ENCODE measurements at regions not wholly inside any gene's neighbourhood (a gene's known extent, or its start where the extent isn't known, plus 50 kb on each side); places are given as distances from the start of the nearest gene placed in this dataset.

DNA sequence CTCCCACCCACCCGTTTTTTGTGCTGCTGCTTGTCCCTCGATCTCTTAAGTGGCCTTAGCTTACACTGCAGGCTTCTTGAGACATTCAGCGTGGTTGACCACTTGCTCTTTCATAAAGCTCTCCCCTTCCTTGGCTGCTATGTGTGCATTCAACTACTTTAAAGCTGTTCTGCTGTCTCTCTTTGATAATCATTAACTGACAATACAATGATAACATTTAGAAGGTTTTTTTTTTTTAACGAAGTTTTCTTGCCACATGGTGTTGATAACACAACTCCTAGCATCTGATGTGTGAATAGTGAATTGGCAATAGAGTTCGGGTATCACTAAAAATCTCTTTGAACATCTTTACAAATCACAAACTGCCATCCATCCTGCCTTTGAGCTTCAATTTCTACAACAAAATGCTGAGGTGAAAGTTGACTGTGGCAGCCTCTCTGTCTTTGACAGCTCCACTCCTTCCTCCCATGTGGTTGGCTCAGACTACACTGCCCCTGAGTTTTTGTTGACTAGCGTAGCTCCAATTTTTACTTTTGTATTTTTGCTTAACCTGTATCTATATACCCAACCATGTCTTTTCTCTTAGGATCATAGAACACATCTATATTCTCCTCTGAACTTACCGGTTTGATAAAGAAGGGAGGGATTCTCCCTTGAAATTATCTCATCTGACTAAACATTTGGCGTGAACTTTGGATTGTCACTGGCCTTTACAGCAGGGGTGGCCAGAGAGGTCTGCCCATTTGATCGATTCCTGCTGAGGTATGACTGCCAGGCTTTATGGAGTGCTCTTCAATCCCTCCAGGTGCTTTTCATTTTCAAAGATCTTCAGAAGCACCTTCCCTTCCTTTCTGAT, 409.4 kb upstream of the CD180 start:
- intact Hi-C loops (cut with DNase I; ENCODE audit: low total_unique reads) = no loop called here
- no peak overlapping the region for H3K4me3 ChIP-seq
- TF ChIP-seq POLR2A (IDR thresholded peaks at IDR 0.05) (no peak), EP300 (IDR thresholded peaks at IDR 0.05) (no peak), POLR2AphosphoS5 (IDR thresholded peaks at IDR 0.05) (no peak)
- TF ChIP-seq, protein P1, sequence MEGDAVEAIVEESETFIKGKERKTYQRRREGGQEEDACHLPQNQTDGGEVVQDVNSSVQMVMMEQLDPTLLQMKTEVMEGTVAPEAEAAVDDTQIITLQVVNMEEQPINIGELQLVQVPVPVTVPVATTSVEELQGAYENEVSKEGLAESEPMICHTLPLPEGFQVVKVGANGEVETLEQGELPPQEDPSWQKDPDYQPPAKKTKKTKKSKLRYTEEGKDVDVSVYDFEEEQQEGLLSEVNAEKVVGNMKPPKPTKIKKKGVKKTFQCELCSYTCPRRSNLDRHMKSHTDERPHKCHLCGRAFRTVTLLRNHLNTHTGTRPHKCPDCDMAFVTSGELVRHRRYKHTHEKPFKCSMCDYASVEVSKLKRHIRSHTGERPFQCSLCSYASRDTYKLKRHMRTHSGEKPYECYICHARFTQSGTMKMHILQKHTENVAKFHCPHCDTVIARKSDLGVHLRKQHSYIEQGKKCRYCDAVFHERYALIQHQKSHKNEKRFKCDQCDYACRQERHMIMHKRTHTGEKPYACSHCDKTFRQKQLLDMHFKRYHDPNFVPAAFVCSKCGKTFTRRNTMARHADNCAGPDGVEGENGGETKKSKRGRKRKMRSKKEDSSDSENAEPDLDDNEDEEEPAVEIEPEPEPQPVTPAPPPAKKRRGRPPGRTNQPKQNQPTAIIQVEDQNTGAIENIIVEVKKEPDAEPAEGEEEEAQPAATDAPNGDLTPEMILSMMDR (IDR thresholded peaks at IDR 0.05) = no peak
- no peaks in the 10 kb centered on the region for H3K4me1 ChIP-seq
- 58 to 71% (median 67%) methylated on average over 9 of the region's 9 CpGs for WGBS, 5 donors
- no peak overlapping the region for H3K27ac ChIP-seq
- H3K36me3 ChIP-seq = no peaks in the 10 kb centered on the region
- H3K27me3 ChIP-seq = no peaks in the 10 kb centered on the region
- peaks cover 0 to 8% (median 0%) of the 10 kb centered on the region in 4 donors for H3K9me3 ChIP-seq
- DNase-seq = no peak

DNA sequence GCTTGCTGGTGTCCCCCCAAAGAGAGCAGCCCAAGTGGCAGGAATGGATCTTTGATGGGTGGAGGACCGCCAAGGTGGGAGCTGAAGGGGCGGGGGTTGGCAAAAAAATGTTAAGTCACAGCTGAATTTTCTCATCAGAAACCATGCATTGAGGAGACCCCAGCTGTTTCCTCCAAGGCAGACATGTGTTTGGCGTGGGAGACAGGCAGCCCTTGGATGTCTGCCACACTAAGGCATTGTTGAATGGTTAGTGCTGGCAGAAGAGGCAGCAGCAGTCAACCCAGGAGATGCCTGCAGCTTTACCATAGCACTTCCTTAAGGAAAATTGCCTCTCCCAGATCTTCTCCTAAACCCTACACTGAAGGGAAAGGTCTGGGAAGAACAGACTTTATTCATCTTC, 394.9 kb upstream of the CD180 start:
- H3K9me3 ChIP-seq = no peaks in the 10 kb centered on the region
- no peaks in the 10 kb centered on the region for H3K36me3 ChIP-seq
- no peak for TF ChIP-seq EP300 (IDR thresholded peaks at IDR 0.05)
- TF ChIP-seq, protein P1 (IDR thresholded peaks at IDR 0.05) = no peak
- TF ChIP-seq POLR2AphosphoS5 (IDR thresholded peaks at IDR 0.05) = no peak
- no peak for TF ChIP-seq POLR2A (IDR thresholded peaks at IDR 0.05)
- no peak for DNase-seq
- intact Hi-C loops (cut with DNase I; ENCODE audit: low total_unique reads) = no loop called here
- no peak overlapping the region for H3K4me3 ChIP-seq
- no peak overlapping the region for H3K27ac ChIP-seq
- no peaks in the 10 kb centered on the region for H3K27me3 ChIP-seq
- no peaks in the 10 kb centered on the region for H3K4me1 ChIP-seq
- whole genome bisulfite sequencing, 5 donors = 63 to 89% (median 79%) methylated on average over 3 of the region's 3 CpGs

DNA sequence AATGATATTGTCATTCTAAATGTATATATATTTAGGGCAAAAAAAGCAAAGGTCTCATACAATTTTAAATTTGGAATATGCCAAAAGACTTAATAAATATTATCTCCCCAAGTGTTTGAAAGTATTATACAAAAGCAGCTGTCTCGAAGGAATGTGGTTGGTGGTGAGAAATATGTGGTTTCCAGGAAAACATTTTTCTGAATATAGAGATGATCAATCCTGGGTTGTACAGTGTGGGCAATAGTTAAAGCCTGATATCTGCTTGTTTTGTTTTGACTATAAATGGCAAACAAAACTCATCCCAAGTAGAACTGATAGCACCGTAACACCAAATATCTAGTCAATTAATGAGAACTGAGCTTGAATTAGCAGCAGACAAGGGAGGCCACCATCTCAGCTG, 391.8 kb upstream of the CD180 start:
- 76 to 89% (median 79%) methylated on average over 2 of the region's 2 CpGs for WGBS, 5 donors
- TF ChIP-seq, protein P1 (IDR thresholded peaks at IDR 0.05) = no peak
- TF ChIP-seq EP300 (IDR thresholded peaks at IDR 0.05) (no peak), POLR2AphosphoS5 (IDR thresholded peaks at IDR 0.05) (no peak), POLR2A (IDR thresholded peaks at IDR 0.05) (no peak)
- H3K27ac ChIP-seq = no peak overlapping the region
- intact Hi-C loops (cut with DNase I; ENCODE audit: low total_unique reads) = no loop called here
- H3K36me3 ChIP-seq = no peaks in the 10 kb centered on the region
- no peaks in the 10 kb centered on the region for H3K4me1 ChIP-seq
- no peak overlapping the region for H3K4me3 ChIP-seq
- no peak for DNase-seq
- no peaks in the 10 kb centered on the region for H3K27me3 ChIP-seq
- H3K9me3 ChIP-seq = no peaks in the 10 kb centered on the region

DNA sequence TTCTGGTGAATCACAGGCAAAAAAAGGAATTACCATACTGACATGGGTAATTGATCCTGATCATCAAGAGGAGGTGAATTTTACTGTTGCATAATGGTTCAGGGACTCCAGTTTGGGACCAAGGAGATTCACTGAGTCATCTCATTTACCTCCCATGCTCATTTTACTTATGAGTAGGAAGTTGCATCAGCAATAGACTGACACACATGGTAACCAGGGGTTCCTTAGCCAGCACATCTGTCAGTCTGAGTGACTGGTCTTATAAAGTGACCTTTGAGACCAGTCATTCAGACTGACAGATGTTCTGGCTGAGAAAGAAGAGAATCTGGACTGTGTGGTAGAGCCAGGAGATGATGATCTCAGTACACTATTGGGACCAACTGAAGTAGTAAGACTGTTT, 384.6 kb upstream of the CD180 start:
- no peak for DNase-seq
- H3K4me1 ChIP-seq = peaks cover 0 to 11% (median 3%) of the 10 kb centered on the region in 4 donors
- no peaks in the 10 kb centered on the region for H3K9me3 ChIP-seq
- no peak overlapping the region for H3K27ac ChIP-seq
- TF ChIP-seq EP300 (IDR thresholded peaks at IDR 0.05) (no peak), POLR2A (IDR thresholded peaks at IDR 0.05) (no peak), POLR2AphosphoS5 (IDR thresholded peaks at IDR 0.05) (no peak)
- TF ChIP-seq, protein P1 (IDR thresholded peaks at IDR 0.05) = no peak
- H3K36me3 ChIP-seq = no peaks in the 10 kb centered on the region
- H3K4me3 ChIP-seq = no peak overlapping the region
- intact Hi-C loops (cut with DNase I; ENCODE audit: low total_unique reads) = no loop called here
- no peaks in the 10 kb centered on the region for H3K27me3 ChIP-seq

Measured in stomach (tissue), 8 donors.